KMS-11 (cell line): ENCODE measurements at regions not wholly inside any gene's neighbourhood (a gene's known extent, or its start where the extent isn't known, plus 50 kb on each side); places are given as distances from the start of the nearest gene placed in this dataset.

Source experiments
- H2AFZ ChIP-seq: fragments of 200-600 bp; sonication (generic); 2 replicates; pipeline ENCODE4 v1.6.1; 2016; ENCODE audit warnings: antibody characterized with exemption, mixed run types, low read depth
- H3K27ac ChIP-seq: fragments of 200-600 bp; sonication (generic); 2 replicates; pipeline ENCODE4 v1.6.1; 2016; ENCODE audit warnings: mild to moderate bottlenecking, mixed run types
- H3K27me3 ChIP-seq: fragments of 200-600 bp; sonication (generic); 2 replicates; pipeline ENCODE4 v1.6.1; 2017; ENCODE audit warnings: mild to moderate bottlenecking, low read depth, mixed run types, moderate library complexity; ENCODE audit not compliant: insufficient read depth
- H3K36me3 ChIP-seq: fragments of 200-600 bp; sonication (generic); 2 replicates; pipeline ENCODE4 v1.6.1; 2017; ENCODE audit warnings: mild to moderate bottlenecking, mixed run types; ENCODE audit not compliant: insufficient read depth
- H3K4me1 ChIP-seq: fragments of 200-600 bp; sonication (generic); 2 replicates; pipeline ENCODE4 v1.6.1; 2016; ENCODE audit warnings: mild to moderate bottlenecking, low read depth, mixed run types; ENCODE audit not compliant: poor library complexity, severe bottlenecking
- H3K4me2 ChIP-seq: fragments of 200-600 bp; sonication (generic); 2 replicates; pipeline ENCODE4 v1.7.0; 2016; ENCODE audit warnings: mild to moderate bottlenecking, mixed run types
- H3K4me3 ChIP-seq: fragments of 200-600 bp; sonication (generic); IDR thresholded peaks from 2 replicates; pipeline ENCODE4 v1.6.1; 2017; ENCODE audit warnings: low read depth, low read length, mixed read lengths; ENCODE audit not compliant: insufficient read depth
- H3K79me2 ChIP-seq: fragments of 200-600 bp; sonication (generic); 2 replicates; pipeline ENCODE4 v1.6.1; 2016; ENCODE audit warnings: low read depth, mixed run types; ENCODE audit not compliant: insufficient read depth
- H3K9ac ChIP-seq: fragments of 200-600 bp; sonication (generic); 2 replicates; pipeline ENCODE4 v1.6.1; 2016; ENCODE audit warnings: mild to moderate bottlenecking, mixed run types
- H4K20me1 ChIP-seq: fragments of 200-600 bp; sonication (generic); 2 replicates; pipeline ENCODE4 v1.6.1; 2016; ENCODE audit warnings: mild to moderate bottlenecking, mixed run types; ENCODE audit not compliant: insufficient read depth
- TF ChIP-seq, protein P1 (sequence below): fragments of 200-600 bp; sonication (generic); conservative IDR thresholded peaks from 2 replicates; pipeline ENCODE4 v1.6.1; 2017; ENCODE audit warnings: low read depth, mild to moderate bottlenecking, antibody characterized with exemption, low read length, moderate library complexity, mixed read lengths

DNA sequence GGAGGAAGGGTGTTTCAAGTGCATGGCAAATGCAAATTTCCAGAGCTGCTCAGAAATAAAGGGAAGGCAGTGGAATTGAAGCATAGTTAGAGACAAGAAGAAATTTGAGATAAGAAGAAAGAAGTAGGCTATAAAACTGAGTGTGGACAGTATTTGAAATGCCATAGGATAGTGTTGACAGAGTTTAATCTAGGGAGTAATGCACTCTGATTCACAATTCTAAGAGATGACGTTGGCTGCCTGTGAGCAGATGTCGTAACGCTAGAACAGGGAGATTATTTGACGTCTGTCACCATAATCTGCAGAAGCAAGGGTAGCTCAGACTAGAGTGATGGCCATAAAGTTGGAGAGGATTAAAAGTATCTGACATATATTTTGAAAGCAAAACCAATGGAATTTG lies 389.9 kb upstream of the KIRREL3 start:
- Histone ChIP-seq H3K4me1 (no peaks in the 10 kb centered on the region), H2AFZ (no peak overlapping the region), H3K27ac (no peak overlapping the region), H4K20me1 (no peaks in the 10 kb centered on the region), H3K27me3 (no peaks in the 10 kb centered on the region), H3K36me3 (no peaks in the 10 kb centered on the region), H3K4me3 (no peak overlapping the region), H3K79me2 (no peaks in the 10 kb centered on the region), H3K4me2 (no peak overlapping the region), H3K9ac (no peak overlapping the region)
- TF ChIP-seq, protein P1, sequence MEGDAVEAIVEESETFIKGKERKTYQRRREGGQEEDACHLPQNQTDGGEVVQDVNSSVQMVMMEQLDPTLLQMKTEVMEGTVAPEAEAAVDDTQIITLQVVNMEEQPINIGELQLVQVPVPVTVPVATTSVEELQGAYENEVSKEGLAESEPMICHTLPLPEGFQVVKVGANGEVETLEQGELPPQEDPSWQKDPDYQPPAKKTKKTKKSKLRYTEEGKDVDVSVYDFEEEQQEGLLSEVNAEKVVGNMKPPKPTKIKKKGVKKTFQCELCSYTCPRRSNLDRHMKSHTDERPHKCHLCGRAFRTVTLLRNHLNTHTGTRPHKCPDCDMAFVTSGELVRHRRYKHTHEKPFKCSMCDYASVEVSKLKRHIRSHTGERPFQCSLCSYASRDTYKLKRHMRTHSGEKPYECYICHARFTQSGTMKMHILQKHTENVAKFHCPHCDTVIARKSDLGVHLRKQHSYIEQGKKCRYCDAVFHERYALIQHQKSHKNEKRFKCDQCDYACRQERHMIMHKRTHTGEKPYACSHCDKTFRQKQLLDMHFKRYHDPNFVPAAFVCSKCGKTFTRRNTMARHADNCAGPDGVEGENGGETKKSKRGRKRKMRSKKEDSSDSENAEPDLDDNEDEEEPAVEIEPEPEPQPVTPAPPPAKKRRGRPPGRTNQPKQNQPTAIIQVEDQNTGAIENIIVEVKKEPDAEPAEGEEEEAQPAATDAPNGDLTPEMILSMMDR = no peak

DNA sequence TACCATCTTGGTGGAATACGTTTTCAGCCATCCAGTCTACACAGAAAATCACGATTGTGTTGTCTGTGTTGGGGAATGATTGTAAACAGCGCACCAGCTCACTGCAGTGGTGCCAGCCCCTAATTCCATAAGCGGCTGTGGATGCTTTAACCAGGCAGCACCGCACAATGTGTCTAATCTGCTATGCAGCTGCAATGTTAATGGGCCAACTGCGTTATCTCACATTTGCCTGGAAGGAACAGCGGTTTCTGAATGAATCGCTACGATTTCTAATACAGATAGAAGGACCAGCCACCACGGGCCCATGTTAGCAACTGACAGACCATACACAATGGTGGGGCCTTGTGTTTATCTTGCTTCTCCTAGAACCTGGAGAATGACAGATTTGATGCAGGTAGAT lies 384.5 kb upstream of the KIRREL3 start:
- Histone ChIP-seq H4K20me1 (no peaks in the 10 kb centered on the region), H3K4me1 (no peaks in the 10 kb centered on the region), H3K27ac (no peak overlapping the region), H3K4me3 (no peak overlapping the region), H3K4me2 (no peak overlapping the region), H3K36me3 (no peaks in the 10 kb centered on the region), H3K79me2 (no peaks in the 10 kb centered on the region), H2AFZ (no peak overlapping the region), H3K27me3 (no peaks in the 10 kb centered on the region), H3K9ac (no peak overlapping the region)
- TF ChIP-seq, protein P1 = no peak

DNA sequence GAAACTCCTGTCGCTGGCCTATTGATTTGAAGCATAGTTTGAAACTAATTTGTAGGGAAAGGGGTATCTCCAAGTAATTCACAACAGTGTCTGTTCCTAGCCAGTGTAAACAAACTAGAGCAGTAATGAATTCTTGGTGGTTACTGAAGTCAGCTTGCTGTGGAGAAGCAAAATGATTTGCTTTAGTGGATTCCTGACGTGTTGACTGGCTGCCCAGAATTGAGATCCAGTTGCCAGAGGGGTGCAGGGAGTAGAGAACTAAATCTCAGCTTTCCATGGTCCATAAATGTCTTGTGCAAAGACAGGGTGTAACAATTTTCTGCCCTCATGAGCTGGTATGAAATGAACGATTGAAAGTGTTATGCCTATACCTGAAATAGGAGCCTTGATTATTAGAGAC lies 382.5 kb upstream of the KIRREL3 start:
- no peak overlapping the region for H2AFZ ChIP-seq
- TF ChIP-seq, protein P1 = no peak
- H3K4me3 ChIP-seq = no peak overlapping the region
- no peaks in the 10 kb centered on the region for H3K36me3 ChIP-seq
- no peak overlapping the region for H3K9ac ChIP-seq
- no peaks in the 10 kb centered on the region for H3K79me2 ChIP-seq
- H3K4me2 ChIP-seq = no peak overlapping the region
- H4K20me1 ChIP-seq = no peaks in the 10 kb centered on the region
- no peaks in the 10 kb centered on the region for H3K4me1 ChIP-seq
- H3K27me3 ChIP-seq = no peaks in the 10 kb centered on the region
- H3K27ac ChIP-seq = no peak overlapping the region

DNA sequence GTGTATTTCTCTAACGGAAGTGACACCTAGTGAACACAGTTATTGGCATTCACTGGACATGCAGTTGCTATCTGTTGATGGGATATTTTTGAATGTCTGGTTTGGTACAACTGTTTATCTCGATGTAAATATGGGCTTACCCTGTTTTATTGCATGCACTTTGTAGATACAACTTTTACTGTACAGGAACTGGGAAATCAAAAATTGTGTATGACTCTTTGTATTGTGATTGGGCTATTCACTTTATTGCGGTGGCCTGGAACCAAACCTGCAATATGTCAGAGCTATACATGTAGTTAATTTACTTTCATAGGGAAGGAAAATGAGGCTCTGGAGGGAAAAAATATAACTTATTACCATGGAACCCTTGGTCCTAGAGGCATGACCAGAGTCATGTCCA lies 380.7 kb upstream of the KIRREL3 start:
- H3K9ac ChIP-seq = no peak overlapping the region
- H3K4me3 ChIP-seq = no peak overlapping the region
- H3K27me3 ChIP-seq = no peaks in the 10 kb centered on the region
- H3K27ac ChIP-seq = no peak overlapping the region
- no peak overlapping the region for H3K4me2 ChIP-seq
- H4K20me1 ChIP-seq = no peaks in the 10 kb centered on the region
- H2AFZ ChIP-seq = no peak overlapping the region
- no peaks in the 10 kb centered on the region for H3K79me2 ChIP-seq
- H3K4me1 ChIP-seq = no peaks in the 10 kb centered on the region
- no peaks in the 10 kb centered on the region for H3K36me3 ChIP-seq
- TF ChIP-seq, protein P1 = no peak

DNA sequence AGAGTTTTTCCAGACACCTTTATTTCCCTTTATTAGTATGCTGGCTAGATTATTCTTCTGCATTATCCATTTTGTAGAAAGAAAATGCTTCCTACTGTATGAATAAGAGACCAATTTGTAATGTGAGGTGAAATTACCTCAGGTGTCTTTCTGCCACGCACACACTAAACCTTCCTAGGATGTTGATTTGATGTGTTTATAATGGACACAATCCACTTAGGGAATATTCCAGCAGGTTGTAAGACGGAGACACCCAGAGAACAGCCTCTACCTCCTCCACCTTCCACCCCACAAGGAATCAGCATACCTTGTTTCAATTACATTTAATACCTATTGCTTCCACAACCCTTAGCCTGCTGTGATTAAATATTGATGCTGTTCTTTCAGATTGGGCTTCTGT lies 379.1 kb upstream of the KIRREL3 start:
- TF ChIP-seq, protein P1 = no peak
- no peak overlapping the region for H3K4me3 ChIP-seq

More for the DNA sequence above, 379.1 kb upstream of the KIRREL3 start:
- Histone ChIP-seq H3K79me2 (no peaks in the 10 kb centered on the region), H3K27me3 (no peaks in the 10 kb centered on the region), H3K27ac (no peak overlapping the region), H3K4me2 (no peak overlapping the region), H4K20me1 (no peaks in the 10 kb centered on the region), H2AFZ (no peak overlapping the region), H3K36me3 (no peaks in the 10 kb centered on the region), H3K4me1 (no peaks in the 10 kb centered on the region), H3K9ac (no peak overlapping the region)
